Fibroblast of villous mesenchyme (primary cell): ENCODE measurements at regions not wholly inside any gene's neighbourhood (a gene's known extent, or its start where the extent isn't known, plus 50 kb on each side); places are given as distances from the start of the nearest gene placed in this dataset.

Source experiments
- DNase-seq: peaks from one replicate; pipeline ENCODE4 v3.0.0-alpha.2; 2010; ENCODE audit warnings: low read depth
- H3K4me3 ChIP-seq: 2 replicates; pipeline ENCODE4 v1.5.1; 2011; ENCODE audit warnings: low read depth, mild to moderate bottlenecking, low read length
- TF ChIP-seq, protein P1 (sequence below): IDR thresholded peaks from 2 replicates; pipeline ENCODE4 v1.5.1; 2012; ENCODE audit warnings: low read depth, mild to moderate bottlenecking, low read length; ENCODE audit not compliant: insufficient read depth

DNA sequence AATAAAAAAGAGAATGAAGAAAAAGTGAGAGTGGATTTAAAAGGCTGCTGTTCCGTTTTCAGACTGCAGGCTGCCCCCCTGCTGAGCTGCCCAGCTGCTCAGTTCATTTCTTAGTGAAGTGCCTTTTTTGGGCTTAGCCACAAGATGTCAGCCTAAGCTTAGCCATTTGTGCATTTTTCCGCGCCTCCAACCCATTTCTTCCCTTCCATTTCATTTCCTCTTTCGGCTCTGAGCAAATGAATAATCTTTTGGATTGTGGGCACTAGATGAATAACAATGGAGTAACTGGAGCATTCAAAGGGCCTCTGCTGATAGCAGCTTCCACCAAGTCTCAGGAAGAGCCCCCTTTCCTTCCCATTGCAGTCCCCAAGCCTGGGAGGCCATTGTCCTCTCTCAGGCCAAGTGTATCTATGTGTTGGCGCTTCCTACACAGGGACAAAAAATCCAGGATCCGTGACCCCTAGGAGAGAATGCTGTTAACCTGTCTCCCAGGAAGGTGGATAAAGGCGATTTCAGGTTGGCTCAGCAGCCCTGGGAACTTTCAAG lies 83.5 kb upstream of the SPTLC3 start:
- TF ChIP-seq, protein P1, sequence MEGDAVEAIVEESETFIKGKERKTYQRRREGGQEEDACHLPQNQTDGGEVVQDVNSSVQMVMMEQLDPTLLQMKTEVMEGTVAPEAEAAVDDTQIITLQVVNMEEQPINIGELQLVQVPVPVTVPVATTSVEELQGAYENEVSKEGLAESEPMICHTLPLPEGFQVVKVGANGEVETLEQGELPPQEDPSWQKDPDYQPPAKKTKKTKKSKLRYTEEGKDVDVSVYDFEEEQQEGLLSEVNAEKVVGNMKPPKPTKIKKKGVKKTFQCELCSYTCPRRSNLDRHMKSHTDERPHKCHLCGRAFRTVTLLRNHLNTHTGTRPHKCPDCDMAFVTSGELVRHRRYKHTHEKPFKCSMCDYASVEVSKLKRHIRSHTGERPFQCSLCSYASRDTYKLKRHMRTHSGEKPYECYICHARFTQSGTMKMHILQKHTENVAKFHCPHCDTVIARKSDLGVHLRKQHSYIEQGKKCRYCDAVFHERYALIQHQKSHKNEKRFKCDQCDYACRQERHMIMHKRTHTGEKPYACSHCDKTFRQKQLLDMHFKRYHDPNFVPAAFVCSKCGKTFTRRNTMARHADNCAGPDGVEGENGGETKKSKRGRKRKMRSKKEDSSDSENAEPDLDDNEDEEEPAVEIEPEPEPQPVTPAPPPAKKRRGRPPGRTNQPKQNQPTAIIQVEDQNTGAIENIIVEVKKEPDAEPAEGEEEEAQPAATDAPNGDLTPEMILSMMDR: peak; percentile 98
- DNase-seq: peak; percentile 85
- no peak overlapping the region for H3K4me3 ChIP-seq

DNA sequence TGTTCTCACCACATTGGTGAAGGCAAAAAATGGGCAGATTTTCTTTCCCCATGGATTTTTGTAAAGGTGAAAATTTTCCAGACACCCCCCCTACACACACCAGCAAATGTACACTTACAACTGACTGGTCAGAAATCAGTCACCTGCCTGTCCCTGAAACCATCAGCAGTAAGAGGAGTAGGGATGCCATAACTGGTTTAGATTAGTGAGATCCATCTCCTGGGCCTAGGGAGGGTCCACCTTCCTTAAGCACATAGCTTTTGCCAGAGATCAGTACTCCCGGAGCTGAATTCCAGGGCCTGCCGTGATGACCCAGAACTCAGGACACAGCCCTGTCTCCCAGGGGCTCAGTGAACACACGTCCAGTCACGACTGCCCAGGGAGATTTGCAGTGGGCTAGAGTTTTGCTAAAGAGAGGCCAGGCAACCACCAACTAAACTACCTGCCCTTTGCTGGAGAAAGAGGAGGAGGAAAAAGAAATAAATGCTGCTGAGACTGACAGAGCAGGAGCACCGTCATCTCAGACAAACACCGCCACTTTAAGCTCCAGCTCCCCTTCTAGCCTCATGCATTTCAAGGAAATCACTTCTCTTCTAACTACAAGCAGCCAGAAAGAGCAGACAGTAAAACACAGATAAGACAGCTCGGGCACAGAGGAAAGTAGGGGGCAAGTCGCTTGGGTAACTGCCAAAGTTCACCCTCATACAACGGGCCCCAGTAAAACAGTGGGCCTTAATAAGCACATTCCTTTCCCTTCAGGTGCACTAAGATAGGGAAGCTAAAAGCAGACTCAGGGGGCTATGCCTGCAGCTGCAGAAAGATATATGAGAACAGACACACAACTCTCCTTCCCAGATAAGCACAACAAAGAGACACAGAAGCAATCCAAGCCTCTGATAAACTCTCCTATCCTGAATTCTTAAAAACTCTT lies 82.6 kb upstream of the SPTLC3 start:
- H3K4me3 ChIP-seq: no peak overlapping the region
- DNase-seq: no peak
- TF ChIP-seq, protein P1: no peak

DNA sequence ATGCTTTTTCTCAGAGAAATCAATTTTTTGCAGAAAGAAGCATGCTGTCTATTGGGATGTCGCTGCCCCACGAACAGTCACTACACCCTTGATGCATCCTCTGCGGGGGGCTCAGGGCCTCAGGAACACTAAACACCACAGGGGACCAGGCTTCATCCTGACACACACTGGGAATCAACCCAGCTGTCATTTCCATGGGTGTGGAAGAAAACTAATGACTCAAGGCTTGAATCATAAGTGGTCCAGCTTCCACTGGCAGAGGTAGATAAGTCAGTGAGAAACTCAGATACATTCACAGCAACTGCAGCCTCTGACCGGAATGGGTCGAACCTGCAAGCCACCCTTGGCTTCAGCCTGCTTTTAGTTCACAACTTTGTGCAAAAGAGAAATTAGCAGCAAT lies 81.3 kb upstream of the SPTLC3 start:
- no peak overlapping the region for H3K4me3 ChIP-seq
- no peak for DNase-seq
- TF ChIP-seq, protein P1: no peak

DNA sequence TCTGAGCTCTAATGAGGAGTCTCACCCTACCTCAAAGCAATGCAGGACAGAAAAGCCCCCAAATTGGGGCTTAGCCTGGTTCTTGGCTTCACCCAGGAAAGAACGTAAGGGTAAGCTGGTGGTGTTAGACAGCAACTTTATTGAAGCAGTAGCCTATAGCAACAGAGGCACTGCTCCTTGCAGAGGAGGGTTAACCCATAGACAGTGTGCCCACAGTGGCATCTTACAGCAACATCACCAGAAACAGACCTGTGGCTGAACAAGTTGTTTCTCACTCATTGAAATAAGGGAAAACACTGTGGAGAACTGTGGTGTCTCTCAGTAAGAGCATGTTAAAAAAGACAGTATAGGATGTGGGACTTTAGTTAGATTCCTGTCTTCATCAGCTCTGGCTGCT lies 80.4 kb upstream of the SPTLC3 start:
- no peak overlapping the region for H3K4me3 ChIP-seq
- TF ChIP-seq, protein P1: no peak
- DNase-seq: no peak

DNA sequence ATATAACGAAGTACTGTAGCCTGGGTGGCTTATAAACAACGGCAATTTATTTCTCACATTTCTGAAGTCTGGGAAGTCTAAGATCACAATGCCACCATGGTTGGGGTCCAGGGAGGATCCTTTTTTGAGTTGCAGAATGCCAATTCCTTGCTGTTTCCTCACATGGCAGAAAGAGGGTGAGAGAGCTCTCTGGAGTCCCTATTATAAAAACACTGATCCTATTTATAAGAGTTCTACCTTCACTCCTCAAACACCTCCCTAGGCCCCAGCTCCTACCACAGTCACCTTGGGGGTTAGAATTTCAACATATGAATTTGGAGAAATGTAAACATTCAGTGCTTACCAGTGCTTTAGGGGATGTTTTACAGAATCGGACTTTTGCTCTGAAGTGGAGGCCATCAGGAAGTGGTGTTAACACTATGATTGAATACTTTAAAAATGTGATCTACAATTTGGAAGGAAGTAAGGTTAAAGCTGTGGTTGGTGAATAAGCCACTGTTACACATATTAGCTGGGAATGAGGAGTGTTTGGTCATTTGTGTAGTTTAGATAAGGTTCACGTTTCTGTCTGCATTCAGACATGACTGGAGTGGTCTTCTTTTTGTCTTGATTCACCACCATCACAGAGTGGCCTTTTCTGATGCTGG lies 79.9 kb upstream of the SPTLC3 start:
- TF ChIP-seq, protein P1: peak; percentile 6
- H3K4me3 ChIP-seq: no peak overlapping the region

DNA sequence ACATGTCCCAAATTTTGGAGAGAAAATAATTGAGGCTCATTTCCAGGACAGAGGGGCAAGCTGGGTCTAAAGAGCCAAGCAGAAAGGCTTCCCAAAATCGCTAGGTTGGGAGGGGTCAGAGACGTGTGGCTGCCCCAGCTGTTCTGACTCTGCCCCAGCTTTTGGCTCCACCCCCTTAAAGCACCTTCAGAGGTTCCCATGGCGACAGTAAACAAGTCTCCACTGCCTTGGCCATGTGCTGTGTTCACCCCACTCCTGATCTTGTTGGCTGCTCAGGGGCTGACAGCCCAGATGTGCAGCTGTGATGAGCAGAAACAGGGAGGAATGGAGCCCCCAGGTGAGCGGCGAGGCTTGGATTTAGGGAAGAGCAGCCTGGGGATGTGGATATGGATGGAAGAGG lies 72.8 kb upstream of the SPTLC3 start:
- H3K4me3 ChIP-seq: no peak overlapping the region
- TF ChIP-seq, protein P1: no peak

More for the DNA sequence above, 79.9 kb upstream of the SPTLC3 start:
- DNase-seq: peak; percentile 89

More for the DNA sequence above, 72.8 kb upstream of the SPTLC3 start:
- DNase-seq: no peak
